ENCODE measurements at regions not wholly inside any gene's neighbourhood (a gene's known extent, or its start where the extent isn't known, plus 50 kb on each side); places are given as distances from the start of the nearest gene placed in this dataset.

GRCh38 chr2:164302786-164303185 is 318.5 kb downstream of the GRB14 start:
- Histone ChIP-seq H3K9me3 (replicated peaks; ENCODE audit: low read length) (no peaks in the 10 kb centered on the region), H3K27me3 (ENCODE audit: control insufficient read depth, insufficient read depth, low read length) (no peaks in the 10 kb centered on the region), H3K4me3 (ENCODE audit: low read length) (no peak overlapping the region), H3K4me2 (ENCODE audit: low read length) (no peak overlapping the region), H3K9ac (ENCODE audit: low read depth, low read length) (no peak overlapping the region), H3K36me3 (ENCODE audit: insufficient read depth, low read length) (no peaks in the 10 kb centered on the region), H3K4me1 (ENCODE audit: control insufficient read depth, insufficient read depth, low read length) (no peaks in the 10 kb centered on the region)

GRCh38 chr2:164288235-164288634 is 333.0 kb downstream of the GRB14 start:
- Histone ChIP-seq H3K4me3 (ENCODE audit: low read length) (no peak overlapping the region), H3K36me3 (ENCODE audit: insufficient read depth, low read length) (no peaks in the 10 kb centered on the region), H3K9me3 (replicated peaks; ENCODE audit: low read length) (no peaks in the 10 kb centered on the region), H3K9ac (ENCODE audit: low read depth, low read length) (no peak overlapping the region), H3K4me1 (ENCODE audit: control insufficient read depth, insufficient read depth, low read length) (no peaks in the 10 kb centered on the region), H3K4me2 (ENCODE audit: low read length) (no peak overlapping the region), H3K27me3 (ENCODE audit: control insufficient read depth, insufficient read depth, low read length) (no peaks in the 10 kb centered on the region)

GRCh38 chr2:164287056-164287455 is 334.2 kb downstream of the GRB14 start:
- H3K9ac ChIP-seq (ENCODE audit: low read depth, low read length) = no peak overlapping the region
- H3K4me2 ChIP-seq (ENCODE audit: low read length) = no peak overlapping the region
- H3K9me3 ChIP-seq (replicated peaks; ENCODE audit: low read length) = no peaks in the 10 kb centered on the region
- no peak overlapping the region for H3K4me3 ChIP-seq (ENCODE audit: low read length)
- H3K36me3 ChIP-seq (ENCODE audit: insufficient read depth, low read length) = no peaks in the 10 kb centered on the region
- no peaks in the 10 kb centered on the region for H3K27me3 ChIP-seq (ENCODE audit: control insufficient read depth, insufficient read depth, low read length)
- no peaks in the 10 kb centered on the region for H3K4me1 ChIP-seq (ENCODE audit: control insufficient read depth, insufficient read depth, low read length)

GRCh38 chr2:164285576-164285975 is 335.7 kb downstream of the GRB14 start:
- no peaks in the 10 kb centered on the region for H3K36me3 ChIP-seq (ENCODE audit: insufficient read depth, low read length)
- H3K9me3 ChIP-seq (replicated peaks; ENCODE audit: low read length) = no peaks in the 10 kb centered on the region
- H3K9ac ChIP-seq (ENCODE audit: low read depth, low read length) = no peak overlapping the region
- no peak overlapping the region for H3K4me3 ChIP-seq (ENCODE audit: low read length)
- H3K4me2 ChIP-seq (ENCODE audit: low read length) = no peak overlapping the region
- H3K4me1 ChIP-seq (ENCODE audit: control insufficient read depth, insufficient read depth, low read length) = no peaks in the 10 kb centered on the region
- H3K27me3 ChIP-seq (ENCODE audit: control insufficient read depth, insufficient read depth, low read length) = no peaks in the 10 kb centered on the region

- no peaks in the 10 kb centered on the region for H3K9me3 ChIP-seq (replicated peaks; ENCODE audit: low read length)
- H3K36me3 ChIP-seq (ENCODE audit: insufficient read depth, low read length) = no peaks in the 10 kb centered on the region
- H3K4me3 ChIP-seq (ENCODE audit: low read length) = no peak overlapping the region
- no peaks in the 10 kb centered on the region for H3K27me3 ChIP-seq (ENCODE audit: control insufficient read depth, insufficient read depth, low read length)
- H3K4me1 ChIP-seq (ENCODE audit: control insufficient read depth, insufficient read depth, low read length) = no peaks in the 10 kb centered on the region
- H3K4me2 ChIP-seq (ENCODE audit: low read length) = no peak overlapping the region
- no peak overlapping the region for H3K9ac ChIP-seq (ENCODE audit: low read depth, low read length)
Observed at GRCh38 chr2:164281896-164282295, 339.4 kb downstream of the GRB14 start.

GRCh38 chr2:164275659-164276058 is 345.6 kb downstream of the GRB14 start:
- Histone ChIP-seq H3K9ac (ENCODE audit: low read depth, low read length) (no peak overlapping the region), H3K4me3 (ENCODE audit: low read length) (no peak overlapping the region), H3K4me1 (ENCODE audit: control insufficient read depth, insufficient read depth, low read length) (no peaks in the 10 kb centered on the region), H3K9me3 (replicated peaks; ENCODE audit: low read length) (no peaks in the 10 kb centered on the region), H3K27me3 (ENCODE audit: control insufficient read depth, insufficient read depth, low read length) (no peaks in the 10 kb centered on the region), H3K36me3 (ENCODE audit: insufficient read depth, low read length) (no peaks in the 10 kb centered on the region), H3K4me2 (ENCODE audit: low read length) (no peak overlapping the region)

GRCh38 chr2:164260506-164260905 is 360.8 kb downstream of the GRB14 start:
- Histone ChIP-seq H3K4me3 (ENCODE audit: low read length) (no peak overlapping the region), H3K9me3 (replicated peaks; ENCODE audit: low read length) (no peaks in the 10 kb centered on the region), H3K4me1 (ENCODE audit: control insufficient read depth, insufficient read depth, low read length) (peaks cover 4% of the 10 kb centered on the region), H3K36me3 (ENCODE audit: insufficient read depth, low read length) (no peaks in the 10 kb centered on the region), H3K4me2 (ENCODE audit: low read length) (no peak overlapping the region), H3K27me3 (ENCODE audit: control insufficient read depth, insufficient read depth, low read length) (no peaks in the 10 kb centered on the region), H3K9ac (ENCODE audit: low read depth, low read length) (no peak overlapping the region)

- H3K4me2 ChIP-seq (ENCODE audit: low read length) = no peak overlapping the region
- H3K4me3 ChIP-seq (ENCODE audit: low read length) = no peak overlapping the region
- no peaks in the 10 kb centered on the region for H3K9me3 ChIP-seq (replicated peaks; ENCODE audit: low read length)
- H3K4me1 ChIP-seq (ENCODE audit: control insufficient read depth, insufficient read depth, low read length) = peaks cover 4% of the 10 kb centered on the region
- H3K36me3 ChIP-seq (ENCODE audit: insufficient read depth, low read length) = no peaks in the 10 kb centered on the region
- H3K27me3 ChIP-seq (ENCODE audit: control insufficient read depth, insufficient read depth, low read length) = no peaks in the 10 kb centered on the region
- no peak overlapping the region for H3K9ac ChIP-seq (ENCODE audit: low read depth, low read length)
Observed at GRCh38 chr2:164257742-164258141, 363.5 kb downstream of the GRB14 start.

GRCh38 chr2:164252568-164253287 is 368.6 kb downstream of the GRB14 start:
- Histone ChIP-seq H3K36me3 (ENCODE audit: insufficient read depth, low read length) (no peaks in the 10 kb centered on the region), H3K4me1 (ENCODE audit: control insufficient read depth, insufficient read depth, low read length) (no peaks in the 10 kb centered on the region), H3K4me3 (ENCODE audit: low read length) (no peak overlapping the region), H3K27me3 (ENCODE audit: control insufficient read depth, insufficient read depth, low read length) (no peaks in the 10 kb centered on the region), H3K9ac (ENCODE audit: low read depth, low read length) (no peak overlapping the region), H3K9me3 (replicated peaks; ENCODE audit: low read length) (no peaks in the 10 kb centered on the region), H3K4me2 (ENCODE audit: low read length) (no peak overlapping the region)

- Histone ChIP-seq H3K9me3 (replicated peaks; ENCODE audit: low read length) (no peaks in the 10 kb centered on the region), H3K4me2 (ENCODE audit: low read length) (no peak overlapping the region), H3K4me3 (ENCODE audit: low read length) (no peak overlapping the region), H3K9ac (ENCODE audit: low read depth, low read length) (no peak overlapping the region), H3K27me3 (ENCODE audit: control insufficient read depth, insufficient read depth, low read length) (no peaks in the 10 kb centered on the region), H3K4me1 (ENCODE audit: control insufficient read depth, insufficient read depth, low read length) (no peaks in the 10 kb centered on the region), H3K36me3 (ENCODE audit: insufficient read depth, low read length) (no peaks in the 10 kb centered on the region)
Observed at GRCh38 chr2:164243315-164243714, 378.0 kb downstream of the GRB14 start.

GRCh38 chr2:164242409-164242808 is 378.9 kb downstream of the GRB14 start:
- H3K36me3 ChIP-seq (ENCODE audit: insufficient read depth, low read length) = no peaks in the 10 kb centered on the region
- no peaks in the 10 kb centered on the region for H3K4me1 ChIP-seq (ENCODE audit: control insufficient read depth, insufficient read depth, low read length)
- no peak overlapping the region for H3K4me2 ChIP-seq (ENCODE audit: low read length)
- no peak overlapping the region for H3K9ac ChIP-seq (ENCODE audit: low read depth, low read length)
- no peaks in the 10 kb centered on the region for H3K9me3 ChIP-seq (replicated peaks; ENCODE audit: low read length)
- no peaks in the 10 kb centered on the region for H3K27me3 ChIP-seq (ENCODE audit: control insufficient read depth, insufficient read depth, low read length)
- H3K4me3 ChIP-seq (ENCODE audit: low read length) = no peak overlapping the region

GRCh38 chr2:164234074-164234473 is 387.2 kb downstream of the GRB14 start:
- H3K27me3 ChIP-seq (ENCODE audit: control insufficient read depth, insufficient read depth, low read length) = no peaks in the 10 kb centered on the region
- H3K9ac ChIP-seq (ENCODE audit: low read depth, low read length) = no peak overlapping the region
- no peak overlapping the region for H3K4me3 ChIP-seq (ENCODE audit: low read length)
- no peaks in the 10 kb centered on the region for H3K4me1 ChIP-seq (ENCODE audit: control insufficient read depth, insufficient read depth, low read length)
- no peaks in the 10 kb centered on the region for H3K36me3 ChIP-seq (ENCODE audit: insufficient read depth, low read length)
- H3K4me2 ChIP-seq (ENCODE audit: low read length) = no peak overlapping the region
- H3K9me3 ChIP-seq (replicated peaks; ENCODE audit: low read length) = no peaks in the 10 kb centered on the region
